K562 (cell line): ENCODE measurements at regions not wholly inside any gene's neighbourhood (a gene's known extent, or its start where the extent isn't known, plus 50 kb on each side); places are given as distances from the start of the nearest gene placed in this dataset.

ENCODE experiments used
- STAT5A ChIP-seq: IDR thresholded peaks from 2 replicates; pipeline ENCODE4 v1.6.1; 2012; ENCODE audit warnings: low read length, inconsistent platforms, borderline replicate concordance
- TAL1 ChIP-seq: fragments of 450-650 bp; IDR thresholded peaks from 2 replicates; pipeline ENCODE4 v1.6.1; 2016; ENCODE audit warnings: mild to moderate bottlenecking

DNA sequence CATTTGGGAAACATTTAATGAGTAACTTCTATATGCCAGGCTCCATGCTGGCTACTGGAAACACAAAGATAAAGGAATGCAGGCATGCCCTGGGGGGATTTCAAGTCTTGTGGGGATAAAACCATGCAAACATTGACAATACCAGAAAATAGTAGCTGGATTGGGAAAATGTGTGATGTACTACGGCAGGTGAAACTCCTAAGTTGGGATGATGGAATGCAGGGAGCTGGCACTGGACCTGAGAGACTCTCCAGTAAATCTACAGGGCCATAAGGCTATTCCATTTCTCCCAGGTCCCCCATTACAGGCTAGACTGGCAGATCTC is 68.2 kb upstream of the NTRK3 start:
- TF ChIP-seq TAL1 (no peak), STAT5A (no peak)
